Gastrocnemius medialis (tissue), 4 donors: ENCODE measurements at regions not wholly inside any gene's neighbourhood (a gene's known extent, or its start where the extent isn't known, plus 50 kb on each side); places are given as distances from the start of the nearest gene placed in this dataset.

Source experiments
- ATAC-seq, 2 donors: fragments of 150-250 bp; one replicate each; pipeline ENCODE4 v1.9.1; 2016
- DNase-seq, 2 donors: peaks; one replicate each; pipeline ENCODE4 v3.0.0-alpha.2; 2019
- H3K27ac ChIP-seq, 4 donors: fragments of 200-600 bp; sonication (generic); 1 replicate in 1 of 4; 2 replicates in 3 of 4; pipeline ENCODE4 v1.5.1; 2016 to 2018; ENCODE audit warnings: mild to moderate bottlenecking in 2 of 4, moderate library complexity in 1 of 4
- H3K27me3 ChIP-seq, 3 donors: fragments of 200-600 bp; sonication (generic) in 2 of 3; 1 replicate in 1 of 3; 2 replicates in 2 of 3; pipeline versions ENCODE4 v1.5.1 to v1.6.0; 2016 to 2019; ENCODE audit warnings: mild to moderate bottlenecking in 1 of 3, moderate library complexity in 1 of 3
- H3K36me3 ChIP-seq, 2 donors: fragments of 200-600 bp; sonication (generic) in 1 of 2; one replicate each; pipeline ENCODE4 v1.5.1; 2017 to 2018
- H3K4me1 ChIP-seq, 2 donors: fragments of 200-600 bp; sonication (generic) in 1 of 2; one replicate each; pipeline ENCODE4 v1.5.1; 2016 to 2017; ENCODE audit warnings: mild to moderate bottlenecking in 2 of 2
- H3K4me3 ChIP-seq, 4 donors: fragments of 200-600 bp; sonication (generic) in 3 of 4; 1 replicate in 1 of 4; 2 replicates in 3 of 4; pipeline ENCODE4 v1.5.1; 2016 to 2019; ENCODE audit warnings: mild to moderate bottlenecking in 2 of 4
- H3K9me3 ChIP-seq, 3 donors: fragments of 200-600 bp; sonication (generic) in 2 of 3; 1 replicate in 1 of 3; 2 replicates in 2 of 3; pipeline ENCODE4 v1.5.1; 2016 to 2019
- CTCF ChIP-seq, 5 experiments: fragments of 450-650 bp in 3 of 5; fragments of 200-600 bp in 2 of 5; sonication (generic) in 2 of 5; IDR thresholded peaks in 4 of 5; conservative IDR thresholded peaks in 1 of 5; 1 replicate in 4 of 5; 2 replicates in 1 of 5; pipeline ENCODE4 v1.5.1; 2016 to 2019; ENCODE audit warnings: antibody characterized with exemption in 5 of 5, mild to moderate bottlenecking in 3 of 5, moderate library complexity in 3 of 5
- POLR2A ChIP-seq, 2 donors: fragments of 450-650 bp; IDR thresholded peaks; one replicate each; pipeline ENCODE4 v1.6.1; 2017; ENCODE audit warnings: antibody characterized with exemption in 2 of 2, mild to moderate bottlenecking in 2 of 2, moderate library complexity in 2 of 2
- in situ Hi-C, 4 donors: fragments of 200-750 bp; cut with MboI; loops; one replicate each; pipeline versions ENCODE4 v1.15.0 to v1.8.0; 2017; ENCODE audit warnings: low sequenced_read_pairs in 4 of 4
- intact Hi-C: fragments of 100-400 bp; cut with DNase I; formaldehyde crosslinking; loops from one replicate; pipeline ENCODE4 v1.15.1; 2023; ENCODE audit warnings: low total_unique reads

GRCh38 chr7:36045830-36046341 lies 107.2 kb upstream of the EEPD1 start:
- intact Hi-C loops (loop anchor here (5.0 kb wide), 1 partner anchor 246 kb away; no protein-coding TSS in a partner anchor), in situ Hi-C loops (no loop called here)
- no peaks in the 10 kb centered on the region for H3K36me3 ChIP-seq
- DNase-seq (peak in 1 of 2 donors; percentile 52), ATAC-seq (peak in 1 of 2 donors; percentile 3)
- no peak for TF ChIP-seq POLR2A (IDR thresholded peaks at IDR 0.05)
- no peak for TF ChIP-seq CTCF (IDR thresholded peaks at IDR 0.05 in 4 of 5, conservative IDR thresholded peaks at IDR 0.05 in 1 of 5)
- H3K9me3 ChIP-seq, result no peaks in the 10 kb centered on the region
- peak overlapping the region; percentile 90 to 94 (median 92) for H3K27ac ChIP-seq
- no peaks in the 10 kb centered on the region for H3K27me3 ChIP-seq
- peaks cover 49 to 63% of the 10 kb centered on the region in 2 donors for H3K4me1 ChIP-seq
- H3K4me3 ChIP-seq, result no peak overlapping the region

- TF ChIP-seq CTCF (IDR thresholded peaks at IDR 0.05 in 4 of 5, conservative IDR thresholded peaks at IDR 0.05 in 1 of 5) (peak in 1 of 5 experiments; percentile 9), POLR2A (IDR thresholded peaks at IDR 0.05) (no peak)
- H3K4me3 ChIP-seq, result no peak overlapping the region
- in situ Hi-C loops (no loop called here), intact Hi-C loops (loop anchor here (5.0 kb wide), 1 partner anchor 245 kb away; no protein-coding TSS in a partner anchor)
- DNase-seq (peak in 1 of 2 donors; percentile 37), ATAC-seq (peak in 1 of 2 donors; percentile 24)
- H3K27ac ChIP-seq, result peak overlapping the region; percentile 90 to 94 (median 92)
- H3K9me3 ChIP-seq, result no peaks in the 10 kb centered on the region
- no peaks in the 10 kb centered on the region for H3K36me3 ChIP-seq
- H3K4me1 ChIP-seq, result peaks cover 59 to 76% of the 10 kb centered on the region in 2 donors
- H3K27me3 ChIP-seq, result no peaks in the 10 kb centered on the region
Measured at GRCh38 chr7:36047091-36047658, 105.9 kb upstream of the EEPD1 start.

GRCh38 chr7:36048141-36048901 lies 104.7 kb upstream of the EEPD1 start:
- no peaks in the 10 kb centered on the region for H3K36me3 ChIP-seq
- H3K4me3 ChIP-seq, result no peak overlapping the region
- no peaks in the 10 kb centered on the region for H3K27me3 ChIP-seq
- H3K27ac ChIP-seq, result peak overlapping the region; percentile 90 to 94 (median 92)
- intact Hi-C loops, result loop anchor here (5.0 kb wide), 1 partner anchor 244 kb away; no protein-coding TSS in a partner anchor
- peak; percentile 90 for ATAC-seq
- no peak for TF ChIP-seq POLR2A (IDR thresholded peaks at IDR 0.05)
- TF ChIP-seq CTCF (IDR thresholded peaks at IDR 0.05 in 4 of 5, conservative IDR thresholded peaks at IDR 0.05 in 1 of 5), result no peak
- in situ Hi-C loops, result no loop called here
- H3K4me1 ChIP-seq, result peaks cover 59 to 87% of the 10 kb centered on the region in 2 donors
- DNase-seq, result peak; percentile 71 to 84
- no peaks in the 10 kb centered on the region for H3K9me3 ChIP-seq

- no peak for TF ChIP-seq CTCF (IDR thresholded peaks at IDR 0.05 in 4 of 5, conservative IDR thresholded peaks at IDR 0.05 in 1 of 5)
- no peak for TF ChIP-seq POLR2A (IDR thresholded peaks at IDR 0.05)
- DNase-seq, result no peak
- peak overlapping the region; percentile 90 to 94 (median 92) for H3K27ac ChIP-seq
- peaks cover 56 to 90% of the 10 kb centered on the region in 2 donors for H3K4me1 ChIP-seq
- H3K36me3 ChIP-seq, result no peaks in the 10 kb centered on the region
- intact Hi-C loops (loop anchor here (5.0 kb wide), 1 partner anchor 243 kb away; no protein-coding TSS in a partner anchor), in situ Hi-C loops (no loop called here)
- no peak for ATAC-seq
- H3K27me3 ChIP-seq, result no peaks in the 10 kb centered on the region
- no peak overlapping the region for H3K4me3 ChIP-seq
- H3K9me3 ChIP-seq, result no peaks in the 10 kb centered on the region
Measured at GRCh38 chr7:36048902-36049240, 104.2 kb upstream of the EEPD1 start.
